H9 (cell line): ENCODE measurements at regions not wholly inside any gene's neighbourhood (a gene's known extent, or its start where the extent isn't known, plus 50 kb on each side); places are given as distances from the start of the nearest gene placed in this dataset.

ENCODE experiments used
- DNase-seq: peaks from one replicate; pipeline ENCODE4 v3.0.0-alpha.2; 2017
- H2AFZ ChIP-seq: one replicate; pipeline ENCODE4 v1.6.1; 2013; ENCODE audit warnings: mild to moderate bottlenecking, low read length, control low read depth, moderate library complexity
- H2AK5ac ChIP-seq: 2 replicates; pipeline ENCODE4 v1.6.1; 2013; ENCODE audit warnings: low read length, control low read depth, mixed read lengths; ENCODE audit not compliant: insufficient read length
- H2BK120ac ChIP-seq: one replicate; pipeline ENCODE4 v1.6.1; 2013; ENCODE audit warnings: low read depth, mild to moderate bottlenecking, low read length, control low read depth, inconsistent platforms; ENCODE audit not compliant: poor library complexity, severe bottlenecking
- H2BK12ac ChIP-seq: 2 replicates; pipeline ENCODE4 v1.6.1; 2013; ENCODE audit warnings: low read length, control low read depth, mixed read lengths, low read depth; ENCODE audit not compliant: insufficient read length
- H2BK15ac ChIP-seq: 2 replicates; pipeline ENCODE4 v1.6.1; 2013; ENCODE audit warnings: low read depth, low read length, control low read depth
- H2BK20ac ChIP-seq: one replicate; pipeline ENCODE4 v1.6.1; 2013; ENCODE audit warnings: low read depth, mild to moderate bottlenecking, low read length, control low read depth, inconsistent platforms; ENCODE audit not compliant: poor library complexity, severe bottlenecking
- H2BK5ac ChIP-seq: 2 replicates; pipeline ENCODE4 v1.6.1; 2013; ENCODE audit warnings: low read length, control low read depth, mixed read lengths; ENCODE audit not compliant: insufficient read length
- H3K14ac ChIP-seq: 2 replicates; pipeline ENCODE4 v1.6.1; 2013; ENCODE audit warnings: low read length, control low read depth; ENCODE audit not compliant: insufficient read depth
- H3K18ac ChIP-seq: 2 replicates; pipeline ENCODE4 v1.6.1; 2013; ENCODE audit warnings: low read depth, mild to moderate bottlenecking, mixed read lengths, low read length, control low read depth; ENCODE audit not compliant: insufficient read length
- H3K23ac ChIP-seq: 2 replicates; pipeline ENCODE4 v1.6.1; 2013; ENCODE audit warnings: low read length, control low read depth, mixed read lengths, low read depth; ENCODE audit not compliant: insufficient read length
- H3K23me2 ChIP-seq: 2 replicates; pipeline ENCODE4 v1.6.1; 2013; ENCODE audit warnings: low read depth, mild to moderate bottlenecking, mixed read lengths, low read length, control low read depth; ENCODE audit not compliant: insufficient read length, poor library complexity, severe bottlenecking
- H3K27ac ChIP-seq: 2 replicates; pipeline ENCODE4 v1.5.1; 2013; ENCODE audit warnings: low read length, control low read depth, mixed read lengths, low read depth; ENCODE audit not compliant: insufficient read length
- H3K27me3 ChIP-seq: 2 replicates; pipeline ENCODE4 v1.6.1; 2013; ENCODE audit warnings: low read length, control low read depth, inconsistent platforms; ENCODE audit not compliant: insufficient read depth
- H3K4ac ChIP-seq: 2 replicates; pipeline ENCODE4 v1.6.1; 2013; ENCODE audit warnings: low read depth, mild to moderate bottlenecking, control low read depth, inconsistent platforms, low read length, moderate library complexity
- H3K4me1 ChIP-seq: 2 replicates; pipeline ENCODE4 v1.6.1; 2013; ENCODE audit warnings: low read length, control low read depth, inconsistent platforms; ENCODE audit not compliant: insufficient read depth
- H3K4me2 ChIP-seq: 2 replicates; pipeline ENCODE4 v1.6.1; 2013; ENCODE audit warnings: low read length, control low read depth, mixed read lengths; ENCODE audit not compliant: insufficient read length, insufficient read depth
- H3K56ac ChIP-seq: 2 replicates; pipeline ENCODE4 v1.6.1; 2013; ENCODE audit warnings: low read depth, mild to moderate bottlenecking, mixed read lengths, low read length, control low read depth; ENCODE audit not compliant: insufficient read length
- H3K79me1 ChIP-seq: 2 replicates; pipeline ENCODE4 v1.6.1; 2013; ENCODE audit warnings: low read depth, mild to moderate bottlenecking, moderate library complexity, low read length, control low read depth, inconsistent platforms; ENCODE audit not compliant: insufficient read depth, poor library complexity, severe bottlenecking
- H3K79me2 ChIP-seq: 2 replicates; pipeline ENCODE4 v1.6.1; 2013; ENCODE audit warnings: low read length, control low read depth, inconsistent platforms; ENCODE audit not compliant: insufficient read depth
- H3K9ac ChIP-seq: 2 replicates; pipeline ENCODE4 v1.6.1; 2013; ENCODE audit warnings: low read length, control low read depth, mixed read lengths; ENCODE audit not compliant: insufficient read length; ENCODE audit errors: extremely low read depth
- H3K9me3 ChIP-seq: one replicate; pipeline ENCODE4 v1.6.1; 2013; ENCODE audit warnings: low read depth, low read length, inconsistent platforms; ENCODE audit not compliant: control insufficient read depth
- H3T11ph ChIP-seq: one replicate; pipeline ENCODE4 v1.6.1; 2013; ENCODE audit warnings: mild to moderate bottlenecking, low read length, control low read depth, inconsistent platforms
- H4K20me1 ChIP-seq: one replicate; pipeline ENCODE4 v1.6.1; 2013; ENCODE audit not compliant: control insufficient read depth, insufficient read length, insufficient read depth
- H4K5ac ChIP-seq: 2 replicates; pipeline ENCODE4 v1.6.1; 2013; ENCODE audit warnings: low read depth, mild to moderate bottlenecking, mixed read lengths, low read length, control low read depth; ENCODE audit not compliant: insufficient read length
- H4K8ac ChIP-seq: replicated peaks from 2 replicates; pipeline ENCODE4 v1.6.1; 2013; ENCODE audit warnings: low read length, control low read depth, mixed read lengths, low read depth; ENCODE audit not compliant: insufficient read length
- H4K91ac ChIP-seq: 2 replicates; pipeline ENCODE4 v1.6.1; 2013; ENCODE audit warnings: low read depth, mild to moderate bottlenecking, moderate library complexity, mixed read lengths, low read length, control low read depth; ENCODE audit not compliant: insufficient read length
- H3K27ac Mint-ChIP-seq, 3 experiments: 2 replicates in 2 of 3; 3 replicates in 1 of 3; pipeline ENCODE4 v1.8.0; 2020 to 2021; ENCODE audit warnings: mixed read lengths in 3 of 3, mild to moderate bottlenecking in 1 of 3, moderate library complexity in 1 of 3
- H3K27me3 Mint-ChIP-seq: 2 replicates; pipeline ENCODE4 v1.8.0; 2021; ENCODE audit warnings: low read depth, mild to moderate bottlenecking, moderate library complexity, mixed read lengths
- H3K36me3 Mint-ChIP-seq, 3 experiments: 2 replicates in 2 of 3; 3 replicates in 1 of 3; pipeline ENCODE4 v1.8.0; 2020 to 2021; ENCODE audit warnings: low read depth in 3 of 3, mixed read lengths in 3 of 3; ENCODE audit not compliant: insufficient read depth in 1 of 3
- H3K4me1 Mint-ChIP-seq, 2 experiments: 2 replicates each; pipeline ENCODE4 v1.8.0; 2020; ENCODE audit warnings: mixed read lengths in 2 of 2
- H3K4me3 Mint-ChIP-seq, 2 experiments: 2 replicates in 1 of 2; 3 replicates in 1 of 2; pipeline ENCODE4 v1.8.0; 2020 to 2021; ENCODE audit warnings: mild to moderate bottlenecking in 2 of 2, mixed read lengths in 2 of 2, moderate library complexity in 1 of 2
- H3K9me3 Mint-ChIP-seq, 2 experiments: 2 replicates in 1 of 2; 3 replicates in 1 of 2; pipeline ENCODE4 v1.8.0; 2020; ENCODE audit warnings: mild to moderate bottlenecking in 2 of 2, mixed read lengths in 2 of 2, moderate library complexity in 1 of 2
- WGBS: extraction: QIAGEN DNeasy Blood & Tissue Kit; methylation state at CpG from one replicate; pipeline ENCODE4 v1.1.7; 2013; ENCODE audit warnings: missing lambda C conversion rate, low lambda C conversion rate, mixed read lengths; ENCODE audit not compliant: insufficient read length; ENCODE audit errors: extremely low coverage; 5-methylcytosine and 5-hydroxymethylcytosine counted together
- TF ChIP-seq, protein P1 (sequence below): fragments of 200-600 bp; sonication (generic); conservative IDR thresholded peaks from 3 replicates; pipeline ENCODE4 v1.8.0; 2021; ENCODE audit warnings: antibody characterized with exemption, mild to moderate bottlenecking

- Histone ChIP-seq H3K9me3 (no peaks in the 10 kb centered on the region), H2AFZ (no peak overlapping the region), H3K79me2 (no peaks in the 10 kb centered on the region), H4K5ac (no peak overlapping the region), H3K23me2 (no peaks in the 10 kb centered on the region), H3K14ac (no peak overlapping the region), H2BK20ac (no peak overlapping the region), H3K9ac (no peak overlapping the region), H3T11ph (no peak overlapping the region), H3K56ac (no peak overlapping the region), H2BK120ac (no peak overlapping the region), H3K27ac (no peak overlapping the region), H3K4me2 (no peak overlapping the region), H2AK5ac (no peak overlapping the region), H2BK5ac (no peak overlapping the region), H3K27me3 (no peaks in the 10 kb centered on the region), H2BK12ac (no peak overlapping the region), H2BK15ac (no peak overlapping the region), H3K18ac (no peak overlapping the region), H4K91ac (no peak overlapping the region), H4K8ac (no peak overlapping the region), H4K20me1 (no peaks in the 10 kb centered on the region), H3K23ac (no peak overlapping the region), H3K79me1 (no peaks in the 10 kb centered on the region), H3K4ac (no peak overlapping the region), H3K4me1 (no peaks in the 10 kb centered on the region)
- H3K27me3 Mint-ChIP-seq: peaks cover 3% of the 10 kb centered on the region
- H3K4me1 Mint-ChIP-seq: no peaks in the 10 kb centered on the region
- no CpG with 5 or more reads among the region's 5 CpGs for WGBS
- H3K4me3 Mint-ChIP-seq: no peak overlapping the region
- H3K27ac Mint-ChIP-seq: no peak overlapping the region; a peak in 1 of 7 replicates
- no peaks in the 10 kb centered on the region for H3K36me3 Mint-ChIP-seq
- TF ChIP-seq, protein P1, sequence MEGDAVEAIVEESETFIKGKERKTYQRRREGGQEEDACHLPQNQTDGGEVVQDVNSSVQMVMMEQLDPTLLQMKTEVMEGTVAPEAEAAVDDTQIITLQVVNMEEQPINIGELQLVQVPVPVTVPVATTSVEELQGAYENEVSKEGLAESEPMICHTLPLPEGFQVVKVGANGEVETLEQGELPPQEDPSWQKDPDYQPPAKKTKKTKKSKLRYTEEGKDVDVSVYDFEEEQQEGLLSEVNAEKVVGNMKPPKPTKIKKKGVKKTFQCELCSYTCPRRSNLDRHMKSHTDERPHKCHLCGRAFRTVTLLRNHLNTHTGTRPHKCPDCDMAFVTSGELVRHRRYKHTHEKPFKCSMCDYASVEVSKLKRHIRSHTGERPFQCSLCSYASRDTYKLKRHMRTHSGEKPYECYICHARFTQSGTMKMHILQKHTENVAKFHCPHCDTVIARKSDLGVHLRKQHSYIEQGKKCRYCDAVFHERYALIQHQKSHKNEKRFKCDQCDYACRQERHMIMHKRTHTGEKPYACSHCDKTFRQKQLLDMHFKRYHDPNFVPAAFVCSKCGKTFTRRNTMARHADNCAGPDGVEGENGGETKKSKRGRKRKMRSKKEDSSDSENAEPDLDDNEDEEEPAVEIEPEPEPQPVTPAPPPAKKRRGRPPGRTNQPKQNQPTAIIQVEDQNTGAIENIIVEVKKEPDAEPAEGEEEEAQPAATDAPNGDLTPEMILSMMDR: no peak
- DNase-seq: no peak
- no peaks in the 10 kb centered on the region; a peak in 1 of 5 replicates for H3K9me3 Mint-ChIP-seq
Measured at GRCh38 chr16:54480429-54480828, 193.8 kb upstream of the IRX3 start.
